Islet of Langerhans (tissue), 1 donor: ENCODE measurements at regions not wholly inside any gene's neighbourhood (a gene's known extent, or its start where the extent isn't known, plus 50 kb on each side); places are given as distances from the start of the nearest gene placed in this dataset.

Experiments used
- FAIRE-seq: peaks from one replicate; lab custom pipeline; 2011; peaks lifted over from hg19 to GRCh38; lab: Jason Lieb, UNC

- FAIRE-seq = no peak
Observed at GRCh38 chr2:160679686-160680085, 186.1 kb upstream of the RBMS1 start.

- no peak for FAIRE-seq
Observed at GRCh38 chr2:160680294-160680693, 186.7 kb upstream of the RBMS1 start.

GRCh38 chr2:160680974-160681373 is 187.4 kb upstream of the RBMS1 start:
- FAIRE-seq = no peak

GRCh38 chr2:160683206-160683605 is 189.6 kb upstream of the RBMS1 start:
- FAIRE-seq = no peak

GRCh38 chr2:160687629-160688028 is 194.0 kb upstream of the RBMS1 start:
- no peak for FAIRE-seq

GRCh38 chr2:160689441-160689840 is 195.8 kb upstream of the RBMS1 start:
- no peak for FAIRE-seq

- FAIRE-seq = no peak
Observed at GRCh38 chr2:160694221-160694620, 200.6 kb upstream of the RBMS1 start.

- no peak for FAIRE-seq
Observed at GRCh38 chr2:160694631-160695030, 201.0 kb upstream of the RBMS1 start.

- no peak for FAIRE-seq
Observed at GRCh38 chr2:160695402-160696086, 201.9 kb upstream of the RBMS1 start.

GRCh38 chr2:160696087-160696452 is 202.5 kb upstream of the RBMS1 start:
- no peak for FAIRE-seq

GRCh38 chr2:160697817-160698216 is 204.2 kb upstream of the RBMS1 start:
- FAIRE-seq = no peak

- FAIRE-seq = no peak
Observed at GRCh38 chr2:160700021-160700814, 206.6 kb upstream of the RBMS1 start.

- no peak for FAIRE-seq
Observed at GRCh38 chr2:160701822-160702221, 208.2 kb upstream of the RBMS1 start.

GRCh38 chr2:160702754-160703153 is 209.1 kb upstream of the RBMS1 start:
- FAIRE-seq = no peak

GRCh38 chr2:160703648-160704585 is 210.3 kb upstream of the RBMS1 start:
- FAIRE-seq = no peak

- no peak for FAIRE-seq
Observed at GRCh38 chr2:160715428-160715827, 221.8 kb upstream of the RBMS1 start.

- no peak for FAIRE-seq
Observed at GRCh38 chr2:160719116-160719515, 225.5 kb upstream of the RBMS1 start.

GRCh38 chr2:160720098-160720497 is 226.5 kb upstream of the RBMS1 start:
- peak; percentile 60 for FAIRE-seq

GRCh38 chr2:160721089-160722040 is 227.8 kb upstream of the RBMS1 start:
- FAIRE-seq = no peak

GRCh38 chr2:160726046-160726445 is 232.4 kb upstream of the RBMS1 start:
- FAIRE-seq = no peak

GRCh38 chr2:160730296-160730995 is 236.8 kb upstream of the RBMS1 start:
- no peak for FAIRE-seq
